Activated T-helper 17 cell treated with anti-CD3 and anti-CD28 coated beads, Interleukin-2, amount 50 U/mL, for 72 hours (primary cell): ENCODE measurements at regions not wholly inside any gene's neighbourhood (a gene's known extent, or its start where the extent isn't known, plus 50 kb on each side); places are given as distances from the start of the nearest gene placed in this dataset.
"Not testable (repeated sequence)": the region's sequence is repeated elsewhere in the genome, so short reads cannot be mapped to it uniquely, and the experiment has no call there.

ENCODE experiments used
- ATAC-seq: fragments of 150-1000 bp; cut with Tn5 transposase; replicated peaks from 2 replicates; pipeline ENCODE4 v1.10.0; 2021; ENCODE audit warnings: mild to moderate bottlenecking, moderate library complexity
- H3K27ac Mint-ChIP-seq: one replicate; pipeline ENCODE4 v1.8.0; 2022; ENCODE audit warnings: mixed read lengths
- H3K27me3 Mint-ChIP-seq: one replicate; pipeline ENCODE4 v1.8.0; 2022; ENCODE audit warnings: mixed read lengths
- H3K36me3 Mint-ChIP-seq: one replicate; pipeline ENCODE4 v1.8.0; 2022; ENCODE audit warnings: low read depth, mild to moderate bottlenecking, mixed read lengths
- H3K4me1 Mint-ChIP-seq: one replicate; pipeline ENCODE4 v1.8.0; 2022; ENCODE audit warnings: mixed read lengths
- H3K4me3 Mint-ChIP-seq: one replicate; pipeline ENCODE4 v1.8.0; 2022; ENCODE audit warnings: mild to moderate bottlenecking, mixed read lengths
- H3K9me3 Mint-ChIP-seq: one replicate; pipeline ENCODE4 v1.8.0; 2022; ENCODE audit warnings: mixed read lengths

- Mint-ChIP-seq H3K27me3 (peaks cover 5% of the 10 kb centered on the region), H3K9me3 (no peaks in the 10 kb centered on the region), H3K4me1 (no peaks in the 10 kb centered on the region), H3K27ac (no peak overlapping the region), H3K4me3 (no peak overlapping the region), H3K36me3 (no peaks in the 10 kb centered on the region)
- ATAC-seq, result no peak
Observed at GRCh38 chr15:77866596-77867125, 210.8 kb downstream of the TBC1D2B start.

DNA sequence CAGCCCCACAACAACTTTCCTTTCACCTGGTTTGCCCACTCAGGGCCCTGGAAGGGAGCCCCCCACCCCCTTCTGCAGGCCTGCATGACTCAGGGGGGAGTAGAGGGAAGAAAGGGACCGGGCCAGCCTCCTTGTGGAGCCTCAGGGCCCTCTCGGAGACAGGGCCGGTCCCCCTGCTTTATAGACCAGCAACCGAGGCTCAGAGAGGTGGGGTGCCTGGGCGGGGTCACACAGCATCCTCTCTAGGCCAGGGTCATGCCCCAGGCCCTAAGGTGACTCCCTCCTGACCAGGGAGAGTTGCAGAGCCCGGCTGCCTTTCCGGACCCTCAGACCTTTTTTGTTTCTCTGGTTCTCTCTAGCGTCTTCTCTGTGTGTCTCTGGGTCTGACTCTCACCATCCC is 211.3 kb downstream of the TBC1D2B start:
- Mint-ChIP-seq H3K27me3 (peaks cover 5% of the 10 kb centered on the region), H3K4me3 (no peak overlapping the region), H3K4me1 (no peaks in the 10 kb centered on the region), H3K36me3 (no peaks in the 10 kb centered on the region), H3K27ac (no peak overlapping the region), H3K9me3 (no peaks in the 10 kb centered on the region)
- no peak for ATAC-seq

- Mint-ChIP-seq H3K27me3 (peaks cover 5% of the 10 kb centered on the region), H3K9me3 (no peaks in the 10 kb centered on the region), H3K4me3 (no peak overlapping the region), H3K4me1 (no peaks in the 10 kb centered on the region), H3K36me3 (no peaks in the 10 kb centered on the region), H3K27ac (no peak overlapping the region)
- ATAC-seq, result no peak
Observed at GRCh38 chr15:77865701-77866100, 211.8 kb downstream of the TBC1D2B start.

DNA sequence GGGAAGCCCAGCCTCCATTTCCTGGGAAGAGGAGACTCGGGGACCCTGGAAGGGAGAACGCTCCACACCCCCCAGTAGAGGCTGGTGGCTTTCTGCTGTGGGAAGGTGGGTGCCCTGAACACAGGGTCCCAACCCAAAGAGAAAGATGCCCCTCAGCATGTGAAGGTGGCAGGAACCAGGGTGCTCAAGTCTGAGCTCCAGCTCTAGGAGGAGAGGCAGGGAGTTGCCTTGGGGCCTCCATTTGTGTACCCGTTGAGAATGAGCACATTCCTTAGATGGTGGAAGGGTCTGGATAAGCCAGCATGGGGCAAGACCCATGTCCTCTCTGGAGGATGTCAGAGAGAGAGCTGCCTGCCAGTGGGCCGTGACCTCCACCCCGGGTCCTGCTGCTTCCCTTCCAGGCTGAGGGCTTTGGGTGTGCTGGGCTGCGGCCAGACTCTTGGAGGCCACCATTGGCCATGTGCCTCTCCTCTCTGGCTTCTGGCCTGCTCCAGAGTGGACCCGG is 212.4 kb downstream of the TBC1D2B start:
- Mint-ChIP-seq H3K36me3 (no peaks in the 10 kb centered on the region), H3K9me3 (no peaks in the 10 kb centered on the region), H3K4me1 (no peaks in the 10 kb centered on the region), H3K4me3 (no peak overlapping the region), H3K27ac (no peak overlapping the region), H3K27me3 (peaks cover 5% of the 10 kb centered on the region)
- no peak for ATAC-seq

- ATAC-seq, result no peak
- Mint-ChIP-seq H3K27ac (no peak overlapping the region), H3K4me1 (no peaks in the 10 kb centered on the region)
Observed at GRCh38 chr15:77864211-77865105, 213.1 kb downstream of the TBC1D2B start.

DNA sequence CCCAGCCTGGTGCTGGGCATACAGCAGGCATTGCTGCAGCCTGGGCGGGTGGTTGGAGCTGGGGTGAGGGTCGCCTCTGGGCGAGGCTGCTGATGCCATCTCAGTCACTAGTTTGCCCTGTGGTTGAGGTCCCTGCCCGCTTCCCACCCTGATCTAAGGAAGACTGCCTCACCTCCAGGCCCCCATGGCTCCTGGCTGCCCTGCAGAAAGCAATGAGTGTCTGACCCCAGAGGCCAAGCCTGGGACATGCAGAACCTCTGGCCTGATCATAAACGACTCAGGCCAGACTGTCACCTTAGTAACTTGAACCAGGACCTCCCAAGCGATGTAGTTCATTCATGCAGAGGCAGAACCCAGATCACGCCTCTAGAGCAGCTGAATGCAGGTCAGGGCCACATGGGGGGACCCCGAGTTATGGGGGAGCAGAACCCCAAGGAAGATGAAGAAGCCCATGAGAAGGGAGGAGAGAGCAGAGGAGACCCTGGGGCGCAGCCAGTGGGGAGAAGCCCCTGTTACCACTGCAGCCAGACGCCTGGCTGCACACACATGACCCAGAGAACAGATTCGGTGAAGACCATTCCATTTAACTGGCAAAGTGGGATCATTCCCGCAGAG is 213.9 kb downstream of the TBC1D2B start:
- no peak overlapping the region for H3K4me3 Mint-ChIP-seq
- H3K27ac Mint-ChIP-seq, result no peak overlapping the region
- H3K36me3 Mint-ChIP-seq, result no peaks in the 10 kb centered on the region
- no peaks in the 10 kb centered on the region for H3K9me3 Mint-ChIP-seq
- H3K27me3 Mint-ChIP-seq, result peaks cover 5% of the 10 kb centered on the region
- ATAC-seq, result no peak
- no peaks in the 10 kb centered on the region for H3K4me1 Mint-ChIP-seq

More at GRCh38 chr15:77864211-77865105, 213.1 kb downstream of the TBC1D2B start:
- H3K36me3 Mint-ChIP-seq, result no peaks in the 10 kb centered on the region
- no peak overlapping the region for H3K4me3 Mint-ChIP-seq
- peaks cover 5% of the 10 kb centered on the region for H3K27me3 Mint-ChIP-seq
- no peaks in the 10 kb centered on the region for H3K9me3 Mint-ChIP-seq

GRCh38 chr15:77862651-77863104 is 214.8 kb downstream of the TBC1D2B start:
- Mint-ChIP-seq H3K9me3 (no peaks in the 10 kb centered on the region), H3K27me3 (peaks cover 5% of the 10 kb centered on the region), H3K4me1 (no peaks in the 10 kb centered on the region), H3K36me3 (no peaks in the 10 kb centered on the region), H3K27ac (no peak overlapping the region), H3K4me3 (no peak overlapping the region)
- no peak for ATAC-seq

- H3K4me3 Mint-ChIP-seq, H3K27ac Mint-ChIP-seq, H3K36me3 Mint-ChIP-seq, H3K27me3 Mint-ChIP-seq, ATAC-seq, H3K4me1 Mint-ChIP-seq, H3K9me3 Mint-ChIP-seq: not testable (repeated sequence)
Observed at GRCh38 chr15:77861997-77862635, 215.4 kb downstream of the TBC1D2B start.

GRCh38 chr15:77860071-77860691 is 217.3 kb downstream of the TBC1D2B start:
- H3K4me1 Mint-ChIP-seq, result no peaks in the 10 kb centered on the region
- H3K9me3 Mint-ChIP-seq, result no peaks in the 10 kb centered on the region
- no peaks in the 10 kb centered on the region for H3K36me3 Mint-ChIP-seq
- no peak for ATAC-seq
- no peak overlapping the region for H3K27ac Mint-ChIP-seq
- no peak overlapping the region for H3K4me3 Mint-ChIP-seq
- peaks cover 12% of the 10 kb centered on the region for H3K27me3 Mint-ChIP-seq

DNA sequence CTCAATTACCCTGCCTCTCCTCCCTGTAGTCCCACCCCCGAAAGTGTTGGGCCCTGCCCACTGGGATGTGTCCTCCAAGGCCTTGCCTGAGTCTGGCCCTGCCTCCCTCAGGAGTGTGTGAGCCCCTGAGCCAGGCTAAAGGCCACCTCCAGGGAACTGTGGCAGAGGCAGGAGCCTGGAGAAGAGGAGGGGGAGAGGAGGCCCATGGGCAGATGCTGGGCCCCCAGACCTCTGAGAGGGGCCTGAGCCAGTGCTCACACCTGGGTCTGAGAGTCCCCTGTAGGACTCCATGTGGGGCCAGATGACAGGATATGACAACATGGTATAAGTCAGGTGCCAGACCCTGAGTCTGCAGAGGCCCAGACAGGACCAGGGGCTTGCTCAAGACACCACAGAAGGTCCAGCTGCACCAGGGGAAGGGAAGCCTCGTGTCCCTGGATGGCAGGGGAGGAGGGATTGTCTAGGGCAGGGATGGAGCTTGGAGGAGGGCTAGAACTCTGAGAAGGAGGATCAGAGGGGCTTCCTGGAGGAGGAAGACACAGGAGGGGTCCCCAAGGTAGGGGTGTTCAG is 217.9 kb downstream of the TBC1D2B start:
- ATAC-seq, result no peak
- H3K27ac Mint-ChIP-seq, result no peak overlapping the region
- no peaks in the 10 kb centered on the region for H3K9me3 Mint-ChIP-seq
- H3K27me3 Mint-ChIP-seq, result peaks cover 12% of the 10 kb centered on the region
- no peaks in the 10 kb centered on the region for H3K36me3 Mint-ChIP-seq
- H3K4me1 Mint-ChIP-seq, result no peaks in the 10 kb centered on the region
- no peak overlapping the region for H3K4me3 Mint-ChIP-seq

DNA sequence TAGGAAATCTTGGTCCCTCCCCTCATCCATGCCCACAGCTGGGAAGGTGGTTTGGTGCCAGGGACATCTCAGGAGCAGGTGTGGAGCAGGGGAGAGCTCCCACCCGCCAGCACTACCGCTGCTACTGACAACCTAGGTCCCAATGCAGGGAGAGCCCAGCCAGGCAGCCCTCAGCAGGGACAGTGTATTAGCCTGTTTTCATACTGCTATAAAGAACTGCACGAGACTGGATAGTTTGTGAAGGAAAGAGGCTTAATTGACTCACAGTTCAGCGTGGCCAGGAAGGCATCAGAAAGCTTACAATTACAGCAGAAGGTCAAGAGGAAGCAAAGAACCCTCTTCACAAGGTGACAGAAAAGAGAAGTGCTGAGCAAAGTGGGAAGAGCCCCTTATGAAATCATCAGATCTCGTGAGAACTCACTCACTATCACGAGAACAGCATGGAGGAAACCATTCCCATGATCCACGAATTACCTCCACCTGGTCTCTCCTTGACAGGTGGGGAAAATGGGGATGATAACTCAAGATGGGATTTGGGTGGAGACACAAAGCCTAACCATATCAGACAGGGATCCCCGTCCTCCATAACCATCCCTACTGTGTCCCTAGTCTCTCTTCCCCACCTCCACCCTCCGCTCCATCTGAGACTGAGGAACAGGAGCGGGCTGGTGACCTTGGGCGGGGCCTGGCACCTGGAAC is 218.6 kb downstream of the TBC1D2B start:
- Mint-ChIP-seq H3K27me3 (peaks cover 12% of the 10 kb centered on the region), H3K4me3 (no peak overlapping the region), H3K9me3 (no peaks in the 10 kb centered on the region), H3K27ac (no peak overlapping the region), H3K4me1 (no peaks in the 10 kb centered on the region), H3K36me3 (no peaks in the 10 kb centered on the region)
- ATAC-seq, result no peak

- no peak overlapping the region for H3K27ac Mint-ChIP-seq
- H3K36me3 Mint-ChIP-seq, result no peaks in the 10 kb centered on the region
- H3K27me3 Mint-ChIP-seq, result peaks cover 11% of the 10 kb centered on the region
- H3K4me3 Mint-ChIP-seq, result no peak overlapping the region
- H3K4me1 Mint-ChIP-seq, result no peaks in the 10 kb centered on the region
- no peak for ATAC-seq
- no peaks in the 10 kb centered on the region for H3K9me3 Mint-ChIP-seq
Observed at GRCh38 chr15:77857419-77857818, 220.1 kb downstream of the TBC1D2B start.

DNA sequence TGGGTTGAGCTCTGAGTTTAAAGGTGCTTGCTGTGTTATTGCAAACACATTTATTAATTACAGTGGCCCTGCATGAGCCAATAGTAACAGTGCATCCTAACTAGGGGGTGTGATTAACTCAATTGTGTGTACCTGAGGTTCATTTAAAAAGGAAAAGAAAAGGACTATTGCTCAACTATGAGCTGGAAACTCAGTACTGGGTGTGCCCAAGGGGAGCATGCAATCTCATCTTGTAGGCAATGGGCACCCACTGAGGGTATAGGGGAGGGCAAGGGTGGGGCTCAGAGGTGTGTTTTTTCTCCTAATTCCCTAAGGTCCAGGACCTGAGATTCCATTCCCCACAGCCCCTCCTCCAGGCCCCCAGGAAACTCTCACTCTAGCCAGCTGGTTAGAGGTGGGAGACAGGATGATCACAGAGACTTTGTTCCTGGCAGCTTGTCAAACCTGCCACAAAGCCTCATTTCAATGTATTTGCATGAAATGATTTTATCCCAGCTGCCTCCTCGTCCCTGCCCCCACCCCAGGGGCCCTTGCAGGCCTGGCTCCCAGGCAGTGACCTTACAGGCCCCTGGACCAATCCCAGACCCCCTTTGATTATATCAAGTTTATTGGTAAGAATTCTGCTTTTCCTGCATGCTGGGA is 220.7 kb downstream of the TBC1D2B start:
- Mint-ChIP-seq H3K27me3 (peaks cover 16% of the 10 kb centered on the region), H3K27ac (no peak overlapping the region), H3K9me3 (no peaks in the 10 kb centered on the region), H3K4me1 (no peaks in the 10 kb centered on the region), H3K4me3 (no peak overlapping the region), H3K36me3 (no peaks in the 10 kb centered on the region)
- no peak for ATAC-seq
